Left lung (tissue), 4 donors: ENCODE measurements at regions not wholly inside any gene's neighbourhood (a gene's known extent, or its start where the extent isn't known, plus 50 kb on each side); places are given as distances from the start of the nearest gene placed in this dataset.

ENCODE experiments used
- ATAC-seq: fragments of 200-7000 bp; cut with Tn5 transposase; one replicate; pipeline ENCODE4 v1.9.1; 2020; ENCODE audit warnings: moderate library complexity
- DNase-seq, 4 donors: peaks; one replicate each; pipeline ENCODE4 v3.0.0-alpha.2; 2013 to 2020
- H3K27ac ChIP-seq, 2 donors: fragments of 200-600 bp; sonication (generic) in 1 of 2; one replicate each; pipeline versions ENCODE4 v1.5.0 to v1.8.0; 2020 to 2021
- H3K27me3 ChIP-seq, 2 donors: fragments of 200-600 bp; sonication (generic) in 1 of 2; one replicate each; pipeline versions ENCODE4 v1.5.0 to v1.8.0; 2020 to 2021
- H3K36me3 ChIP-seq, 2 donors: fragments of 200-600 bp; sonication (generic) in 1 of 2; one replicate each; pipeline versions ENCODE4 v1.5.0 to v1.8.0; 2020 to 2021
- H3K4me1 ChIP-seq, 2 donors: fragments of 200-600 bp; one replicate each; pipeline ENCODE4 v1.8.0; 2021
- H3K4me3 ChIP-seq, 2 donors: fragments of 200-600 bp; sonication (generic) in 1 of 2; one replicate each; pipeline versions ENCODE4 v1.5.0 to v1.8.0; 2020 to 2021; ENCODE audit warnings: mild to moderate bottlenecking in 1 of 2
- H3K9me3 ChIP-seq, 2 donors: fragments of 200-600 bp; sonication (generic) in 1 of 2; one replicate each; pipeline versions ENCODE4 v1.5.0 to v1.8.0; 2020 to 2021
- intact Hi-C, 2 donors: fragments of 100-400 bp; cut with DNase I; formaldehyde crosslinking; loops; one replicate each; pipeline versions ENCODE4 v1.11.2 to v1.14.2; 2022
- TF ChIP-seq, protein P1 (sequence below), 2 donors: fragments of 200-600 bp; sonication (generic) in 1 of 2; IDR thresholded peaks; one replicate each; pipeline versions ENCODE4 v1.5.0 to v1.8.0; 2021; ENCODE audit warnings: antibody characterized with exemption in 2 of 2
- donor health status: DM: no; HTN: yes; CAD: no.
- donor health status: DM: no; HTN: no; CAD: no.

DNA sequence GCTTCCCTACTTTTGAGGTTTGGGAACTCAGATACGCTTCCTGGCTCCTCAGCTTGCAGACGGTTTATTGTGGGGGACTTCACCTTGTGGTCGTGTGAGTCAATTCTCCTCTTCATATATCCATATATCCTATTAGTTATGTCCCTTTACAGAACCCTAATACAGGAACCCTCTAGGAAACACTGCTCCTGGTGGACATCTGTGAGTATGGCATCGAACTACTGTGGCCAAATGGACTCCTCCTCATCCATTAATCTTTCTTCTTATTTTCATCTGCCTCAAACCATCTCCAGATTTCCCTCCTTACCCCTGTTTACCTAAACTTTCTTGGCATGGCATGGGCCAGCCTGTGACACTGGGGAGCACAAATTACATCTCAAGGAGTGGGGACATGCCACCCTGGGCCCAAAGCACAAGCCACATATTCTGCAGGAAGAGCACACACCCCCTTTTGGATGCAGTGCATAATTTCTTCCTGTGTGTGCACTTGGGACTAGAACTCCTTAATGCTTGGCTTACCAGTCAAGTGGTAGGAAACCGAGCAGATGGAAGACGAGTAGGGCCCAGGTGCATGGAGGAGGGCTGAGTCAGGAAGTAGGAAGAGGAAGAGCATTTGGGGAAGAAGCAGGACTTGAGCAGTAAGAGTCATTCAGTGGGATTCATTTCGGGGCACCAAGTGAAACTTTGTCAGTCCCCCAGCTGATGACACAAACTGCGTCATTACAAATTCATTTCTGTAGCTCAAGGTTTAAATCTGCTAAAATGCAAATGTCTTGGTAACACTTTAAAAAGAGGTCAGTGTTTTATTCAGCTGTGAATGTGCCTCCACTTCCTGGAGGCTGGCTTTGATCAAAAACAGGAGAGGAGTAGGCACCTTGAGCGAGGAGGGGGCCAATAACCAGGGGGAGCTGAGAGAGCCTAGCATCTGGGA, 80.8 kb upstream of the PLXNA4 start:
- no peak for DNase-seq
- Histone ChIP-seq H3K4me1 (peaks cover 5 to 34% of the 10 kb centered on the region in 2 donors), H3K27ac (no peak overlapping the region), H3K9me3 (peaks cover 0 to 3% of the 10 kb centered on the region in 2 donors), H3K36me3 (no peaks in the 10 kb centered on the region), H3K27me3 (no peaks in the 10 kb centered on the region), H3K4me3 (no peak overlapping the region)
- TF ChIP-seq, protein P1, sequence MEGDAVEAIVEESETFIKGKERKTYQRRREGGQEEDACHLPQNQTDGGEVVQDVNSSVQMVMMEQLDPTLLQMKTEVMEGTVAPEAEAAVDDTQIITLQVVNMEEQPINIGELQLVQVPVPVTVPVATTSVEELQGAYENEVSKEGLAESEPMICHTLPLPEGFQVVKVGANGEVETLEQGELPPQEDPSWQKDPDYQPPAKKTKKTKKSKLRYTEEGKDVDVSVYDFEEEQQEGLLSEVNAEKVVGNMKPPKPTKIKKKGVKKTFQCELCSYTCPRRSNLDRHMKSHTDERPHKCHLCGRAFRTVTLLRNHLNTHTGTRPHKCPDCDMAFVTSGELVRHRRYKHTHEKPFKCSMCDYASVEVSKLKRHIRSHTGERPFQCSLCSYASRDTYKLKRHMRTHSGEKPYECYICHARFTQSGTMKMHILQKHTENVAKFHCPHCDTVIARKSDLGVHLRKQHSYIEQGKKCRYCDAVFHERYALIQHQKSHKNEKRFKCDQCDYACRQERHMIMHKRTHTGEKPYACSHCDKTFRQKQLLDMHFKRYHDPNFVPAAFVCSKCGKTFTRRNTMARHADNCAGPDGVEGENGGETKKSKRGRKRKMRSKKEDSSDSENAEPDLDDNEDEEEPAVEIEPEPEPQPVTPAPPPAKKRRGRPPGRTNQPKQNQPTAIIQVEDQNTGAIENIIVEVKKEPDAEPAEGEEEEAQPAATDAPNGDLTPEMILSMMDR (IDR thresholded peaks at IDR 0.05): peak; percentile 23 to 45
- peak; percentile 44 for ATAC-seq
- intact Hi-C loops: no loop called here

DNA sequence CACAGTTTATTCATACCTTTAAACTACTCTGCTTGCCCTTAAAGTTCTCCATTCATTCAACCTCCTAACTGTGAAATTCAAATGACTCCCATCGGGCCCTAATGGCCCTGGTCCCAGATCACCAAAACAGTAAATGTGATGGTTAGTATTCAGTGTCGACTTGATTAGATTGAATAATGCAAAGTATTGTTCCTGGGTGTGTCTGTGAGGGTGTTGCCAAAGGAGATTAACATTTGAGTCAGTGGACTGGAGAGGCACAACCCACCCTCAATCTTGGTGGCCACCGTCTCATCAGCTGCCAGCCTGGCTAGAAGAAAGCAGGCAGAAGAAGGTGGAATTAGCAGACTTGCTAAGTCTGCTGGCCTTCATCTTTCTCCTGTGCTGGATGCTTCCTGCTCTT, 80.1 kb upstream of the PLXNA4 start:
- intact Hi-C loops: no loop called here
- peaks cover 0 to 3% of the 10 kb centered on the region in 2 donors for H3K9me3 ChIP-seq
- peaks cover 5 to 34% of the 10 kb centered on the region in 2 donors for H3K4me1 ChIP-seq
- ATAC-seq: no peak
- TF ChIP-seq, protein P1 (IDR thresholded peaks at IDR 0.05): no peak
- H3K36me3 ChIP-seq: no peaks in the 10 kb centered on the region
- H3K4me3 ChIP-seq: no peak overlapping the region
- H3K27me3 ChIP-seq: no peaks in the 10 kb centered on the region
- no peak for DNase-seq
- no peak overlapping the region for H3K27ac ChIP-seq

- TF ChIP-seq, protein P1 (IDR thresholded peaks at IDR 0.05): no peak
- Histone ChIP-seq H3K4me3 (no peak overlapping the region), H3K27me3 (no peaks in the 10 kb centered on the region), H3K36me3 (no peaks in the 10 kb centered on the region), H3K4me1 (peaks cover 5 to 34% of the 10 kb centered on the region in 2 donors), H3K27ac (peak overlapping the region in 1 of 2 donors; percentile 71), H3K9me3 (peaks cover 0 to 3% of the 10 kb centered on the region in 2 donors)
- intact Hi-C loops: no loop called here
- ATAC-seq: peak; percentile 65
- peak; percentile 2 to 82 (median 28) for DNase-seq
These were observed 79.0 kb upstream of the PLXNA4 start for GRCh38 chr7:132655131-132655727.

DNA sequence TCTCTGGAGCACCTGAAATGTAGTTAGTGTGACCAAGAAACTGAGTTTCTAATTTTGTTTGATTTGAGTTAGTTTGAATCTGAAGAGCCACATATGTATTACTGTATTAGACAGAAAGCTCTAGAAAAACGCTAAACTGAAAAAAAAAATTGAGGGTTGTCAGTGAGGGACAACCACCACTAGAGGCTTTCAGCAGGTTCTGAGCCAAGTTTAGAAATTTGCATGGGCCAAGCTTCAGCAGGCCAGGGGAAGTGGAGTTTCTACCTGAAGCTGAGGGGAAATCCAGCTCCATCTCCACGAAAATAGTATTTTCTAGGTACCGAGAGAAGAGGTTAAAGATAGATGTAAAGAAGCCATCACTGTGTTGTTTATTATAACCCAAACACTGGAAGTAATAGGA, 77.9 kb upstream of the PLXNA4 start:
- TF ChIP-seq, protein P1 (IDR thresholded peaks at IDR 0.05): peak in 1 of 2 donors; percentile 5
- peak overlapping the region in 1 of 2 donors; percentile 57 for H3K27ac ChIP-seq
- no peaks in the 10 kb centered on the region for H3K27me3 ChIP-seq
- intact Hi-C loops: no loop called here
- peaks cover 0 to 3% of the 10 kb centered on the region in 2 donors for H3K9me3 ChIP-seq
- DNase-seq: no peak
- ATAC-seq: no peak
- H3K4me3 ChIP-seq: no peak overlapping the region
- H3K4me1 ChIP-seq: peaks cover 5 to 34% of the 10 kb centered on the region in 2 donors
- no peaks in the 10 kb centered on the region for H3K36me3 ChIP-seq

DNA sequence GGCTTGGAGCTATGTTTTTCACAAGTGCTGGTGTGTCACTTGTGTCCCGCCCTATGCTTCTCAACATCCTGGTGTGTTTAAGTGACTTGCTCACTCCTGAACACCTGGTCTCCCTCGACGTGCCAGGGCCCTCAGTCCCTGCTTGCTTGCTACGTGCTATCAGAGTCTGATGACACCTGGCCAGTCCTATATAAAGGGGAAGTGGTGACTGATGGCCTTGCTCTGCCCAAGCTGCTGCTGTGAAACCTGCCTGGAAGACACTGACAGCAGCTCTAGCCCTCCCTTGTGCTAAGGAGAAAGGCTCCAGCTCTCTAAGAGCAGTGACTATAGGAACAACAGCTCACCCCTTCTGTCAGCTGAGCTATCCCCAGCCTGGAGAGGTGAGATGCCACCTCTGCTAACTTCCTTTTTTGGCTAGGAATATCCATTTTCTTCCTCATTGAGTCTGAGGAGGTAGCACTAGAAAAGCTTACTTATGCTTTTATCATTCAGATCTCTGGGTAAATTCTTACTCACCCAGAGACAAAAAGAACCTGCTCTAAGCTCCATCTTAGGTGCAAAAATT, 77.2 kb upstream of the PLXNA4 start:
- H3K4me1 ChIP-seq: peaks cover 5 to 34% of the 10 kb centered on the region in 2 donors
- ATAC-seq (no peak), DNase-seq (no peak)
- intact Hi-C loops: no loop called here
- H3K4me3 ChIP-seq: no peak overlapping the region
- H3K27ac ChIP-seq: peak overlapping the region in 1 of 2 donors; percentile 57
- H3K9me3 ChIP-seq: peaks cover 0 to 3% of the 10 kb centered on the region in 2 donors
- TF ChIP-seq, protein P1 (IDR thresholded peaks at IDR 0.05): no peak
- no peaks in the 10 kb centered on the region for H3K36me3 ChIP-seq
- H3K27me3 ChIP-seq: no peaks in the 10 kb centered on the region
